Neural progenitor cell (in vitro differentiated cells): ENCODE measurements at regions not wholly inside any gene's neighbourhood (a gene's known extent, or its start where the extent isn't known, plus 50 kb on each side); places are given as distances from the start of the nearest gene placed in this dataset.
A peak's percentile ranks its signal among the peaks of the same experiment; 100 is the strongest.

Experiments
- DNase-seq: peaks from one replicate; pipeline ENCODE4 v3.0.0-alpha.2; 2016; ENCODE audit warnings: low spot score
- H2AFZ ChIP-seq: fragments of 200-600 bp; sonication (generic); replicated peaks from 2 replicates; pipeline ENCODE4 v1.6.1; 2016; ENCODE audit warnings: antibody characterized with exemption
- H3F3A ChIP-seq: fragments of 200-600 bp; sonication (generic); 2 replicates; pipeline ENCODE4 v1.6.1; 2016; ENCODE audit warnings: antibody characterized with exemption, low read depth
- H3K27ac ChIP-seq: fragments of 200-600 bp; sonication (generic); 2 replicates; pipeline ENCODE4 v1.5.1; 2016; ENCODE audit warnings: mild to moderate bottlenecking
- H3K27me3 ChIP-seq: fragments of 200-600 bp; sonication (generic); 2 replicates; pipeline ENCODE4 v1.6.1; 2016; ENCODE audit warnings: mild to moderate bottlenecking, moderate library complexity
- H3K36me3 ChIP-seq: fragments of 200-600 bp; sonication (generic); 2 replicates; pipeline ENCODE4 v1.5.1; 2016
- H3K4me1 ChIP-seq: fragments of 200-600 bp; sonication (generic); 2 replicates; pipeline ENCODE4 v1.6.1; 2016; ENCODE audit warnings: mixed run types
- H3K4me2 ChIP-seq: fragments of 200-600 bp; sonication (generic); 2 replicates; pipeline ENCODE4 v1.6.1; 2016
- H3K4me3 ChIP-seq: fragments of 200-600 bp; sonication (generic); 2 replicates; pipeline ENCODE4 v1.5.1; 2016
- H3K79me2 ChIP-seq: fragments of 200-600 bp; sonication (generic); 2 replicates; pipeline ENCODE4 v1.6.1; 2016; ENCODE audit warnings: low read depth
- H3K9ac ChIP-seq: fragments of 200-600 bp; sonication (generic); 2 replicates; pipeline ENCODE4 v1.6.1; 2016
- H3K9me3 ChIP-seq: fragments of 200-600 bp; sonication (generic); 2 replicates; pipeline ENCODE4 v1.5.1; 2016; ENCODE audit warnings: low read depth
- H4K20me1 ChIP-seq: fragments of 200-600 bp; sonication (generic); 2 replicates; pipeline ENCODE4 v1.6.1; 2016; ENCODE audit warnings: low read depth
- H3K27ac Mint-ChIP-seq: 3 replicates; pipeline ENCODE4 v1.8.0; 2021; ENCODE audit warnings: mixed read lengths
- H3K27me3 Mint-ChIP-seq: 2 replicates; pipeline ENCODE4 v1.8.0; 2022; ENCODE audit warnings: low read depth, mild to moderate bottlenecking, inconsistent platforms, moderate library complexity, mixed read lengths; ENCODE audit not compliant: insufficient read depth
- H3K36me3 Mint-ChIP-seq: 3 replicates; pipeline ENCODE4 v1.8.0; 2021; ENCODE audit warnings: mixed read lengths
- H3K4me1 Mint-ChIP-seq: 3 replicates; pipeline ENCODE4 v1.8.0; 2021; ENCODE audit warnings: mixed read lengths
- H3K4me3 Mint-ChIP-seq: 3 replicates; pipeline ENCODE4 v1.8.0; 2021; ENCODE audit warnings: mild to moderate bottlenecking, moderate library complexity, mixed read lengths
- H3K9me3 Mint-ChIP-seq: 3 replicates; pipeline ENCODE4 v1.8.0; 2020; ENCODE audit warnings: mixed read lengths
- EZH2 ChIP-seq: fragments of 200-600 bp; sonication (generic); IDR thresholded peaks from 2 replicates; pipeline ENCODE4 v1.6.1; 2017; ENCODE audit warnings: antibody characterized with exemption, mild to moderate bottlenecking, moderate library complexity
- EZH2phosphoT487 ChIP-seq: fragments of 200-600 bp; sonication (generic); IDR thresholded peaks from 2 replicates; pipeline ENCODE4 v1.6.1; 2017; ENCODE audit warnings: antibody characterized with exemption
- TF ChIP-seq, protein P1 (sequence below): fragments of 200-600 bp; sonication (generic); IDR thresholded peaks from 2 replicates; pipeline ENCODE4 v1.5.1; 2017; ENCODE audit warnings: antibody characterized with exemption, mild to moderate bottlenecking

DNA sequence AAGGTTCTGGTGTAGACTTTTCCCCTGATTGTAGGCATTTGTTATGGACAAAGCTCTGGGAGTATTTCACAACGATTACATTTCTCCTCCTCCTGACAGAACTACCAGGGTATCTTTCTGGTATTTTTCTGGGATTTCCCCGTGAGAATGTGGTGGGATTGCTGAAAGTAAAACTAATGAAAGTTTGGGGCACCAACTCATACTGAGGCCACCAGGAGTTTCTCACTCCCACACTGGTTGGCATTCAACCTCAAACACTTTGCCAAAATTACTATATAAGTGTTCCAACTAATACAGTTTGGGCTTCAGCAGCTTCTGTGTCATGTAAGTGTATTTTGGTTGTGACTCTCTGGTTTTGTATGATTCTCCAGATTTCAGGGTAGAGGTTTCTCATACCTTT, 855.1 kb downstream of the GLUD2 start:
- Histone ChIP-seq H3K79me2 (no peaks in the 10 kb centered on the region), H4K20me1 (no peaks in the 10 kb centered on the region), H3K27me3 (no peaks in the 10 kb centered on the region), H3K9me3 (peaks cover 12% of the 10 kb centered on the region), H3K9ac (no peak overlapping the region), H3K4me1 (peaks cover 6% of the 10 kb centered on the region), H3K4me3 (no peak overlapping the region), H3K27ac (no peak overlapping the region), H3F3A (peaks cover 5% of the 10 kb centered on the region), H3K36me3 (peaks cover 5% of the 10 kb centered on the region), H3K4me2 (no peak overlapping the region), H2AFZ (no peak overlapping the region)
- no peaks in the 10 kb centered on the region for H3K27me3 Mint-ChIP-seq
- TF ChIP-seq, protein P1, sequence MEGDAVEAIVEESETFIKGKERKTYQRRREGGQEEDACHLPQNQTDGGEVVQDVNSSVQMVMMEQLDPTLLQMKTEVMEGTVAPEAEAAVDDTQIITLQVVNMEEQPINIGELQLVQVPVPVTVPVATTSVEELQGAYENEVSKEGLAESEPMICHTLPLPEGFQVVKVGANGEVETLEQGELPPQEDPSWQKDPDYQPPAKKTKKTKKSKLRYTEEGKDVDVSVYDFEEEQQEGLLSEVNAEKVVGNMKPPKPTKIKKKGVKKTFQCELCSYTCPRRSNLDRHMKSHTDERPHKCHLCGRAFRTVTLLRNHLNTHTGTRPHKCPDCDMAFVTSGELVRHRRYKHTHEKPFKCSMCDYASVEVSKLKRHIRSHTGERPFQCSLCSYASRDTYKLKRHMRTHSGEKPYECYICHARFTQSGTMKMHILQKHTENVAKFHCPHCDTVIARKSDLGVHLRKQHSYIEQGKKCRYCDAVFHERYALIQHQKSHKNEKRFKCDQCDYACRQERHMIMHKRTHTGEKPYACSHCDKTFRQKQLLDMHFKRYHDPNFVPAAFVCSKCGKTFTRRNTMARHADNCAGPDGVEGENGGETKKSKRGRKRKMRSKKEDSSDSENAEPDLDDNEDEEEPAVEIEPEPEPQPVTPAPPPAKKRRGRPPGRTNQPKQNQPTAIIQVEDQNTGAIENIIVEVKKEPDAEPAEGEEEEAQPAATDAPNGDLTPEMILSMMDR = no peak
- no peak for TF ChIP-seq EZH2phosphoT487
- TF ChIP-seq EZH2 = no peak
- no peaks in the 10 kb centered on the region for H3K9me3 Mint-ChIP-seq
- no peaks in the 10 kb centered on the region for H3K4me1 Mint-ChIP-seq
- H3K4me3 Mint-ChIP-seq = no peak overlapping the region
- DNase-seq = no peak
- H3K36me3 Mint-ChIP-seq = no peaks in the 10 kb centered on the region
- no peak overlapping the region for H3K27ac Mint-ChIP-seq

DNA sequence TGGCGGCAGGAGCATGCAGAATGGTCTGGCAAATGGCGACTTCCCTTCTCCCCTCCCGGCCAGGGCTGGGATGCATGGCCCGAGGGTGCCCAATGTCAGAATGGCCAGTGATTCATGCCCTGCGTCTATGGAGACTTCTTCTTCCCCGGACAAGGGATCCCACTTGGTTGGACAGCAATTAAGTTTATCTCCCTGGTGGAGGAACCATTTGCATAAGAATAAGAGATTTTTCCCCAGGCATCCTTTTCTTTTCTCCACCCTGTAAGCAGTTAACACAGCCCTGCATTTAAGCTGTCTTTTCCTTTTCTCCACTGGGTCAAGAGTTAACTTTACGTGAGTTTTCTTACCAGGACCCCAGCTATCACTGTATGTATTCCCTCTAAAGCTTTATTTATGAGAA, 856.6 kb downstream of the GLUD2 start:
- peak; percentile 16 for DNase-seq
- peaks cover 5% of the 10 kb centered on the region for H3K36me3 ChIP-seq
- Mint-ChIP-seq H3K27me3 (no peaks in the 10 kb centered on the region), H3K9me3 (no peaks in the 10 kb centered on the region), H3K4me3 (no peak overlapping the region), H3K27ac (no peak overlapping the region), H3K4me1 (no peaks in the 10 kb centered on the region), H3K36me3 (no peaks in the 10 kb centered on the region)
- peaks cover 12% of the 10 kb centered on the region for H3K9me3 ChIP-seq
- no peaks in the 10 kb centered on the region for H3K27me3 ChIP-seq
- H3K4me3 ChIP-seq = no peak overlapping the region
- no peak overlapping the region for H3K9ac ChIP-seq
- peaks cover 5% of the 10 kb centered on the region for H3F3A ChIP-seq
- no peak for TF ChIP-seq EZH2
- TF ChIP-seq EZH2phosphoT487 = no peak
- TF ChIP-seq, protein P1 = no peak
- no peak overlapping the region for H2AFZ ChIP-seq
- H4K20me1 ChIP-seq = no peaks in the 10 kb centered on the region
- no peaks in the 10 kb centered on the region for H3K79me2 ChIP-seq
- H3K4me2 ChIP-seq = no peak overlapping the region
- H3K4me1 ChIP-seq = peaks cover 6% of the 10 kb centered on the region
- peak overlapping the region; percentile 29 for H3K27ac ChIP-seq

DNA sequence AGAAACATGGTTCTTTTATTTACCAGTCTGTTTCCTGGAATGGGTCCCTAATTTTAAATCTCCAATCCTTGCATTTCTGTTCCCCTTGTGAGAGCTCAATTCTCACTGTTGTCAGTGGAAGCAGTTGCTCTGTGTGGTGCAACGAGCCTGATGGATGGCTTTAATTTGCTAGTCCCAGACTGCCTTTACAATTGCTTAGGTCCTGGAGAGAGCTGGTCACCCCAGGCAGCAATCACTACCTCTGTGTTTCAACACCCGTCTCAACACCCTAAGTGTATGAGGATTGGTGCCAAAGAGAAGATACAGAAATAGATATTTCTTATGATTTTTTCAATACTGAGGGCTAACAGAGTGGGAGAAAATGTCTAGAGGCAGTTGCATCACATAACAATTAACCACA, 873.8 kb downstream of the GLUD2 start:
- H3K27ac ChIP-seq = no peak overlapping the region
- H3K36me3 ChIP-seq = no peaks in the 10 kb centered on the region
- H3K27me3 ChIP-seq = no peaks in the 10 kb centered on the region
- no peaks in the 10 kb centered on the region for H3K9me3 Mint-ChIP-seq
- H3K27ac Mint-ChIP-seq = no peak overlapping the region
- no peaks in the 10 kb centered on the region for H3K36me3 Mint-ChIP-seq
- H3K27me3 Mint-ChIP-seq = no peaks in the 10 kb centered on the region
- no peaks in the 10 kb centered on the region for H4K20me1 ChIP-seq
- peaks cover 16% of the 10 kb centered on the region for H3K9me3 ChIP-seq
- H3K4me3 ChIP-seq = no peak overlapping the region
- H3K9ac ChIP-seq = no peak overlapping the region
- no peaks in the 10 kb centered on the region for H3F3A ChIP-seq
- no peaks in the 10 kb centered on the region for H3K4me1 Mint-ChIP-seq
- H3K4me1 ChIP-seq = no peaks in the 10 kb centered on the region
- H3K79me2 ChIP-seq = no peaks in the 10 kb centered on the region
- no peak overlapping the region for H3K4me2 ChIP-seq
- DNase-seq = no peak
- no peak overlapping the region for H3K4me3 Mint-ChIP-seq
- no peak for TF ChIP-seq EZH2
- no peak for TF ChIP-seq EZH2phosphoT487
- TF ChIP-seq, protein P1 = no peak
- no peak overlapping the region for H2AFZ ChIP-seq
